ENCODE measurements at regions not wholly inside any gene's neighbourhood (a gene's known extent, or its start where the extent isn't known, plus 50 kb on each side); places are given as distances from the start of the nearest gene placed in this dataset.
"Not testable (repeated sequence)": the region's sequence is repeated elsewhere in the genome, so short reads cannot be mapped to it uniquely, and the experiment has no call there.

DNA sequence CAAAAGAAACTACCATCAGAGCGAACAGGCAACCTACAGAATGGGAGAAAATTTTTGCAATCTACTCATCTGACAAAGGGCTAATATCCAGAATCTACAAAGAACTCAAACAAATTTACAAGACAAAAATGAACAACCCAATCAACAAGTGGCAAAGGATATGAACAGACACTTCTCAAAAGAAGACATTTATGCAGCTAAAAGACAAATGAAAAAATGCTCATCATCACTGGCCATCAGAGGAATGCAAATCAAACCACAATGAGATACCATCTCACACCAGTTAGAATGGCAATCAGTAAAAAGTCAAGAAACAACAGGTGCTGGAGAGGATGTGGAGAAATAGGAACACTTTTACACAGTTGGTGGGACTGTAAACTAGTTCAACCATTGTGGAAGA is 425.0 kb downstream of the NPIPA8 start:
- not testable (repeated sequence) for TF ChIP-seq CTCF (tag by site-specific recombination; IDR thresholded peaks at IDR 0.05); PRDM2 (tag by site-specific recombination; IDR thresholded peaks at IDR 0.05; ENCODE audit: borderline replicate concordance); ZNF174 (tag by site-specific recombination; IDR thresholded peaks at IDR 0.05); TCF7L2 (IDR thresholded peaks at IDR 0.05; ENCODE audit: borderline replicate concordance, low read depth, low read length); ZXDB (tag by site-specific recombination; IDR thresholded peaks at IDR 0.05); ZNF24 (tag by site-specific recombination; IDR thresholded peaks at IDR 0.05); YY1 (tag by site-specific recombination; IDR thresholded peaks at IDR 0.05); ZNF677 (tag by site-specific recombination; IDR thresholded peaks at IDR 0.05)
- TF ChIP-seq, protein P1, sequence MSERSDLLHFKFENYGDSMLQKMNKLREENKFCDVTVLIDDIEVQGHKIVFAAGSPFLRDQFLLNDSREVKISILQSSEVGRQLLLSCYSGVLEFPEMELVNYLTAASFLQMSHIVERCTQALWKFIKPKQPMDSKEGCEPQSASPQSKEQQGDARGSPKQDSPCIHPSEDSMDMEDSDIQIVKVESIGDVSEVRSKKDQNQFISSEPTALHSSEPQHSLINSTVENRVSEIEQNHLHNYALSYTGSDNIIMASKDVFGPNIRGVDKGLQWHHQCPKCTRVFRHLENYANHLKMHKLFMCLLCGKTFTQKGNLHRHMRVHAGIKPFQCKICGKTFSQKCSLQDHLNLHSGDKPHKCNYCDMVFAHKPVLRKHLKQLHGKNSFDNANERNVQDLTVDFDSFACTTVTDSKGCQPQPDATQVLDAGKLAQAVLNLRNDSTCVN (tag by site-specific recombination; optimal IDR thresholded peaks at IDR 0.05) = not testable (repeated sequence)
